Ovary (tissue), 3 donors: ENCODE measurements at regions not wholly inside any gene's neighbourhood (a gene's known extent, or its start where the extent isn't known, plus 50 kb on each side); places are given as distances from the start of the nearest gene placed in this dataset.

Source experiments
- CTCF ChIP-seq, 3 donors: fragments of 450-650 bp in 2 of 3; fragments of 200-600 bp in 1 of 3; IDR thresholded peaks; one replicate each; pipeline versions ENCODE4 v1.5.1 to v1.8.0; 2016 to 2022; ENCODE audit warnings: antibody characterized with exemption in 3 of 3, mild to moderate bottlenecking in 1 of 3
- EP300 ChIP-seq: sonication (generic); formaldehyde crosslinking; IDR thresholded peaks from one replicate; pipeline ENCODE4 v1.6.1; 2017; ENCODE audit warnings: antibody characterized with exemption
- POLR2A ChIP-seq: fragments of 450-650 bp; IDR thresholded peaks from one replicate; pipeline ENCODE4 v1.6.1; 2017; ENCODE audit warnings: antibody characterized with exemption, mild to moderate bottlenecking, moderate library complexity
- donor health status: DM: no; HTN: no; CAD: no.

GRCh38 chr22:44625421-44625760 is 76.6 kb upstream of the PRR5 start:
- TF ChIP-seq POLR2A, result no peak
- no peak for TF ChIP-seq CTCF (IDR thresholded peaks at IDR 0.05)
- TF ChIP-seq EP300, result no peak
